NCI-H128 (cell line): ENCODE measurements at regions not wholly inside any gene's neighbourhood (a gene's known extent, or its start where the extent isn't known, plus 50 kb on each side); places are given as distances from the start of the nearest gene placed in this dataset.
"Not testable (repeated sequence)": the region's sequence is repeated elsewhere in the genome, so short reads cannot be mapped to it uniquely, and the experiment has no call there.

Source experiments
- DNase-seq: peaks from one replicate; lab custom pipeline; 2025; ENCODE audit not compliant: unreplicated experiment; lab: John Stamatoyannopoulos, UW

- no peak for DNase-seq
Observed at GRCh38 chr15:38614621-38615020, 50.0 kb upstream of the RASGRP1 start.

GRCh38 chr15:38617831-38618230 is 53.2 kb upstream of the RASGRP1 start:
- no peak for DNase-seq

DNA sequence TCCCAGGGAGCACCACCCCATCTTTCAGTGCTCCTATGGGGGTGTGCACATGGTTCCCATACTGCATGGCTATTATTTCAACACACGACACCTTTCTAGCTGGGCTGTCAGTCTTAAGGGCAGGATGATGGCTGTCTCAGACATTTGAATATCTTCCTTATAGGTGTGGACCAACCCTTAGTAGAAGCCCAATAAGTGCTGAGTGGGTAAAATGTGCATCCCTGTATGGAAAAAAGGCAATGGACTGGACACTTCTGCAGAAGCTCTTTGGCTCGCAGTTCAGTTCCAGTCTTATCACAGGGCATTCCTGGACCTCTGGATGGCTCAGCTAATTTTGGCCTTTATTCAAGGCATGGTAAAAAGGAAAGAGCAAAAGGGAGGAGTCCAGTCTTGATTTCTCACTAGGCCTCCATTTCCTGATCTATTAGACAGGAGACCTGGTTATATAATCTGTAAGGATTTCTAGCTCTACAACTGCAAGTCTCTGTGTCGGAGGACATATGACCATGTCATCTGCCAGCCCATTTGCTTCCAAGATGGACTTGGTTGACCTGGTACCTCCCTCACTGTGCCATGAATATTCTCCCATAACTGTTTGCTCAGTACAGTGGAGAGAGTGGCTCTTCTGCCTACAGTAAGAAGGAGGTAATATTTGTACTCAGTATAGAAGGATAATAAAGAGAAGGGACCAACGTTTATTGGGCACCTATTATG is 53.8 kb upstream of the RASGRP1 start:
- no peak for DNase-seq

GRCh38 chr15:38620098-38620497 is 55.5 kb upstream of the RASGRP1 start:
- DNase-seq, result no peak

DNA sequence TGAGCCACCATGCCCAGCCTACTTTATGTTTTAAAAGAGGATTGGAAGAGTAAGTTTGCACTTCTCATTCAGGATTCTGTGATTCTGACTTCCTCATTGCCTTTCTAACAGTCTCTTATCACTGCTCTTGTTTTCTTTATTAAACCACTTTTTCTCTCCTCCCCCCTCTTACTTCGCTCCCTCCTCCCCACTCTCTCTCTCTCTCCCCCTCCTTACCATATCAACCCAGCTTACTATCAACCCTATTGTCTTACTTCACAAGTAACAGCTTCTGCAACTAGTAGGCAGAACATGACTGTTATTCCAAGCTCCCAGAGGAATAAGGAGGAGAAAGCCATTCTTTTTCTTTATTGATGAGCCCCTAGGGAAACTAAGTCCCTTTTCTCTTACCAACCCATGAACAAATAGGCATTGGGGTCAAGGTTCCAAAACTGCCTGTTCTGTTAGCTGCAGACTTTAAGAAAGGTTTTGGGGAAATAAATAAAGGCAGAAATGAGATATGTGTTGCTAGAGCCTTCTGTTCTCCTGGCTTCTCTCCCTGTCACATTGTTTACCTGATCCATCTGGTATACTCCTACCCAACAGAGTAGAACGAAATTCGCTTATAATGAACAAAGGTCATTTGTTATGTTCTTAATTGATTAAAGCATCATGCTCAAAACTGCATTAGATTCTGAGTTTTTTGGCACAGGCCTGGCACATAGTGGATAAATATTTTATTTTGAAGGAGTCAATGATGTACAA is 56.4 kb upstream of the RASGRP1 start:
- no peak for DNase-seq

DNA sequence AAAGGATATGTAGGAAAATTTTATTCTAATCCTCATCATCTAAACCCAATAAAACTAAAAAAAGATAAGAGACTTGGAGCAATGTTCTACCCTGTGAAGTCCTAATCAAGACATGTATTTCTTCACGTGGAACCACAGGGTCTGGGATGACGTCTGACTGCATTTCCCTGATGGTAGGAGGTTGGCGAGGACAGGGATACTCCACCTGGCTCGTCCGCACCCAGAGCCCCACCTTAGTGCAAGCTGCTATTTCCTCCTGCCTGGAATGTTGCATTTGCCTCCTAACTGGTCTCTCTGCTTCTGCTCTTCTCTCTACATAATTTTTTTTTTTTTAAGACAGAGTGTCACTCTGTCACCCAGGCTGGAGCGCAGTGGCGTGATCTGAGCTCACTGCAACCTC is 57.7 kb upstream of the RASGRP1 start:
- no peak for DNase-seq

DNA sequence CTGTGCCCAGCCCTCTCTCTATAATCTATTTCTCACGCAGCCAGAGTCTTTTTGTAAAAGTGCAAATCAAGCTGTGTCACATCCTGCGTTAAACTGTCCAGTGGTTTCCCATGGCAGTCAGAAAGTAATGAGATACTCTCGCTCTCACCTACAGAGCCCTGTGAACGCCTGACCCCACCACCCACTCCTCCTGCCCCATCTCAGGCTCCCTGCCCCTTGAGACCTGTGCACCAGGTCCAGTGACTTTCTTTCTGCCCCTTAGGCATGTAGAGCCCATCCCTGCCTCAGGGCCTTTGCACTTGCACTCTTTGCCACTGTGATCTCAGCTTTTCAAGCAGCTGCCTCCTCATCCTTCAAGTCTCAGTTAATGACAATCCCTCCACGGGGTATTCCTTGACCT is 58.3 kb upstream of the RASGRP1 start:
- DNase-seq, result no peak

- DNase-seq, result no peak
Observed at GRCh38 chr15:38623744-38624143, 59.1 kb upstream of the RASGRP1 start.

- DNase-seq, result no peak
Observed at GRCh38 chr15:38624244-38625205, 59.9 kb upstream of the RASGRP1 start.

- no peak for DNase-seq
Observed at GRCh38 chr15:38625886-38626285, 61.3 kb upstream of the RASGRP1 start.

- DNase-seq, result no peak
Observed at GRCh38 chr15:38626443-38627050, 61.9 kb upstream of the RASGRP1 start.

DNA sequence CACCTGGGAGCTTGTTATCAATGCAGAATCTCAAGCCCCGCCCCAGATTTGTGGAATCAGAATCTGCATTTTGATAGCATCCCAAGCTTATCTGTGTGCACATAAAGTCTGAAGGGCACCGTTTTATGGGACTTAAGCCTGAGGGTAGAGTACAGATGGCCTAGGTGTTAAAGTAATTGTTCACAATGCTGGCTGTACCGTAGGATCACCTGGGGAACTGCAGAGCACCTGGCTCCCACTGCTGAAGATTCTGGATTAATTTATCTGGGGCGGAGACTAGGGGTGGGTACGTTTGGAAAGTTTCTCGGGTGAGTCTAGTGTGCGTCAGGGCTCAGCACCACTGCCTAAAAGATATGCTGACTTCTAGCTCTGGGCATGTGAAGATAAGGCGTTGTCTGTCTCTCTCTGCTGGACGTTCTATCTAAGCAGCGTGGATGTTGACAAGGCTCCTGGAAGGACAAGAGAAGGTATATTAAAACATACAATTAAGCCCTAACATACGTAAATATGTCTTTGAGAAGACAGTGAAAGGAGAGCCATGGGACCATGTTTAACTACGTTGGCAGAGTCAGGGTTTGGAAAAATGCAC is 63.2 kb upstream of the RASGRP1 start:
- no peak for DNase-seq

DNA sequence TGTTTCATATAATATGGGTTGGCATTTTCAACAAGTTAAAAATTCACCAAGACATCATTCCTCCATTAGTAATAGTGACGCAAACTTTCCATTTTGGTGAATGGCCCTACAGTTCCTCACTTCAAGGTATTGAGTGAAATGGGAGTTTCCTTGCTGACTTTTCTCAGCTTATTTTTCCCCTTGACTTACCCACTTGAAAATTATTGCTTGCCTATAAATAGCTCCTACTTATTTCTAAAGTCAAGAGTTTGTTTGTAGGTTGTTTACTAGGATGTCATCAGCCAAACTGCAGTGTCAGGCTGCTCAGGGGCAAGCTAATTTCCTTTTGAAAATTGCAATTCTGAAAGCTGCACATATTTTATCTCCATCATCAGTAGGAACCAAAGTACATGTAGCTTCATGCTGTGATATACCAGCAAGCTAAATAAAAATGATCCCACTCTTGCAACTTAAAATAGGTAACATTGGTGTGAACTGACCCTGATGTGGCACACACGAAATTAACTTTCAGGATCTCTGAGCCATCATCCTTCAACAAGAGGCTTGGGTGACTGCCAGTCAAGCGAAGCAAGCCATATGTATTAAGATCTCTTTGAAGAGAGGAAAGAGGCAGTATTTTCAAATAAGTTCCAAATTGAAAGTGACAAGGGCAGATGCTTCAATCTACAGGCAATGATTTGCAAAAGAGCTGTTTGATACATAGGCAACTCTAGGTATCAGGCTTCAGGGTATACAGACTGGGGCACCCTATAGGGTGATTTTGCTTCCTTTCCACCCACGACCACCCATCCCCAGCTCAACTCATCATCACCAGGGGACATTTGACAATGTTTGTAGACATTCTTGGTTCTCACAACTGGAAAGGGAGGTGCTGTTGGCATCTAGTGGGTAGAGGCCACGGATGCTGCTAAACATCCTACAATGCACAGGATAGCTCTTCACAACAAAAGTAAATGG is 66.8 kb upstream of the RASGRP1 start:
- DNase-seq, result no peak

DNA sequence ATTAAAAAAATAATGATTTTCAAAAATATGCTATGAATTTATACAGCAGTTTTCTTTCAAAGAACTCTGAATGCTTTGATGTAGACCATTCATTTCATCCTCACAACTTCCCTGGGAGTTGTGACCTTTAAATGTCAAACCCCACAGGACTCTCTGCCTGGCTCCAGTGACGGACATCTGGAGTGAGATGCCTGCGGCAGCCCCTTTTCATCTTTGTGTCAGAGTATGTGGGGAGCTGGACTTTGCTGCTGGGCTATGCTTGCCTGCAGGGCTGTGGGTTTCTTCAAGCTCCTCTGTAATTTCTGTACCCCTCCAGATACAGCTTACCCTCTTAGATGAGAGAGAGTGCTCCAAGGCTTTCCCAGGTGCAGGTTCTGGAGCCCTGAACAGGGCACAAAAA is 70.6 kb upstream of the RASGRP1 start:
- no peak for DNase-seq

DNA sequence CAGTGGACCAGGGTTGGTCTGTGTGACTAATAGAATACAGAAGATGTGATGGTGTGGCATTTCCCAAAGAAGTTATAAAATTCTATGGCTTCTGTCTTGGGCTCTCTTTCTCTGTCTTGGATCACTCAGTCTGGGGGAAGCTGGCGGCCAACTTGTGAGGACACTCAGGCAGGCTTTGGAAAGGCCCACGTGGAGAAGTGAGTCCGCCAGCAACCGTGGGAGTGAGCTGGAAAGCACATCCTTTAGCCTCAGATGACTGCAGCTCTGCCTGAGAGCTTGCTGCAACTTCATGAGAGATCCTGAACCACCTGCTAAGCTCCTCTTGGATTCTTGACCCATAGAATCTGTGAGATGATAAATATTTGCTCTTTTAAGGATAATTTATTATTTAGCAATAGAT is 72.0 kb upstream of the RASGRP1 start:
- no peak for DNase-seq

DNA sequence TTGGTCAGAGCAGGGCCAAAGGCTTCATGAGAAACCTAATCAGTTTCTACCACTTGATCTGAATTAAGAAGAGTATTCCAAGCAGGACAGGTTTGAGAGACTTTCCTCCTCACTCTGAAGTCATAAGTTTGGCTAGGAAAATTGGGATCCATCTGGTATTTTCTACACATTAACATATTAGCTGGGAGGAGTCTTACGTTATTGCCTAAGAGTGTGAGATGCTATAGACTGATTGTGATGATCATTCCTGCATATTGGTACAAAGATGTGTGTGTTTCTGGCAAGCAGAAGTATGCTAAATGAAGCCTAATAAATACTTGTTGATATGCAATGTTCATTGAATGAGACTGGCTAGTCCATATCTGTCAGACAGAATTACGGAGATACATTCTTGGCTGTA is 73.5 kb upstream of the RASGRP1 start:
- DNase-seq, result no peak

DNA sequence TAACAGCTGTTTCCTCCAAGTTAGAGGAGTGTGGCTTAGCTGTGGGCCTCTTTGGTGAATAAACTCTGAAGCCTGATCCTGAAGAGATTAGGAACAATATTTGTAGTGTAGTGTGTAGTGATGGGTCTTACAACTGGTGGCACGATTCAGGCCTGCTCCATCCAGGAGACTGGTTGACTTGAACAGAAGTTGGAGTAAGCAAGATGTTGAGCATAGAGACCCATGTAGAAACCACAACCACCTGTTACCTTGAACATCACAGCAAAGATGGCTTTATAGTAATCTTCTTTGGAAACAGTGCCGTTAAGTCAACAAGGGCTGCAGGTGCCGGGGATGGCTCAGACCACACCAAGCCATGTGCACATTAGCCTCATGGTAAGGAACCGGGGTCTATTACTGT is 74.2 kb upstream of the RASGRP1 start:
- DNase-seq, result no peak

- no peak for DNase-seq
Observed at GRCh38 chr15:38642689-38643270, 78.2 kb upstream of the RASGRP1 start.

DNA sequence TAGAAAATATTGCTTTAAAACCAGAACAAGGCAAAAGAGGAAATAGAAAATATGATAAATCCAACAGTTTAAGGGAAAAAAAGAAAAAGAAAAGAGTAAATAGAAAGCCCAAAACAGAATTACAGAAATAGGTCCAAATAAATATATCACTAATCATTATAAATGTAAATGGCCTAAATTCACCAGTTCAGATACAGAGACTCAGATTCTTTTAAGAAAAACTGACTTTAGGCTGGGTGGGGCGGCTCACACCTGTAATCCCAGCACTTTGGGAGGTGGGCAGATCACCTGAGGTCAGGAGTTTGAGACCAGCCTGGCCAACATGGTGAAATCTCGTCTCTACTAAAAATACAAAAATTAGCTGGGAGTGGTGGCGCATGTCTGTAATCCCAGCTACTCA is 79.7 kb upstream of the RASGRP1 start:
- not testable (repeated sequence) for DNase-seq
